ENCODE measurements at regions not wholly inside any gene's neighbourhood (a gene's known extent, or its start where the extent isn't known, plus 50 kb on each side); places are given as distances from the start of the nearest gene placed in this dataset.

- TF ChIP-seq ZBED1 (IDR thresholded peaks at IDR 0.05) (no peak), ILK (tag; IDR thresholded peaks at IDR 0.05; ENCODE audit: borderline replicate concordance, low read depth) (no peak), FIP1L1 (IDR thresholded peaks at IDR 0.05; ENCODE audit: low read depth, low read length, poor library complexity, severe bottlenecking) (no peak), LCOR (CRISPR knock-in tag; IDR thresholded peaks at IDR 0.05) (no peak), MXD1 (CRISPR knock-in tag; IDR thresholded peaks at IDR 0.05; ENCODE audit: borderline replicate concordance, poor library complexity, severe bottlenecking) (no peak)
Observed at GRCh38 chr15:98442379-98442833, 205.9 kb upstream of the IGF1R start.
